NCI-H146 treated with DMSO at 0.1 percent for 48 hours (cell line): ENCODE measurements at regions not wholly inside any gene's neighbourhood (a gene's known extent, or its start where the extent isn't known, plus 50 kb on each side); places are given as distances from the start of the nearest gene placed in this dataset.

ENCODE experiments used
- DNase-seq: peaks from one replicate; lab custom pipeline; 2025; ENCODE audit not compliant: unreplicated experiment; lab: John Stamatoyannopoulos, UW

DNA sequence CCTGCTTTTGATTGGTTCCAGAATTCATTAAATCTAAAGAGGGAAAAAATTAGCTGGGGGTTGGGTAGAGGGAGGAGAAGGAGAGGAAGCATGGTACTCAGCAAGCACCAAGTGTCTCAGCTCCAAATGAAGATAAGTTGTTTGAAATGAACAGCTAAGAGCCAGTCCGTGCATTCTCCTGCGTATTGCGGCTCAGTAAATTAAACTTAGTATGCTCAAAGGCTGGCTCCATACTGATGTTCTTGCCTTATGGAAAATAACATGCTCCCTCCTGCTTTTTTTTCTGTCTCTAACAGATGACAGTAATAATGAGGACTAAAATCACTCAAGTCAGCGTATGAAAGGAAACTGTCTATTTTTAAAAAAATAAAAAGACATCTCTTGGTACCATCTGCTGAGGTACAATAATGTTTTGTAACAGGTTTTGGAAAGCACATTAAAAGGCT is 161.0 kb downstream of the SPATA31D1 start:
- no peak for DNase-seq

- DNase-seq = no peak
Measured at GRCh38 chr9:82152181-82152580, 163.6 kb downstream of the SPATA31D1 start.

DNA sequence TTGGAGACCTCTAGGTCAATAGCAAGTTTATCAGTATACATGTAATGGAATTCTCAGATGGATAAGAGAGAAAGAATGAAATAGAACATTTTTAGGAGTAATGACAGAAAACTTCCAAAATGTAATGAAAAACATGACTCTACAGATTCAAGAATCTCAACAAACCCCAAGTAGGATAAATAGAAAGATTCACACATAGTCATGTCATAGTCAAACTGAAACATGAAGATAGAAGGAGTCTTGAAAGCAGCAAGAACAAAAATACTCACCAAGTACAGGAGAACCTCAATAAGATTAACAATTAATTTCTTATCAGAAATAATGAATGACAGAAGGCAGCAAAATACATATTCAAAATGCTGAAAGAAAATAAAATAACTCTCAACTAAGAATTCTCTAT is 164.5 kb downstream of the SPATA31D1 start:
- DNase-seq = no peak

GRCh38 chr9:82154573-82154972 is 166.0 kb downstream of the SPATA31D1 start:
- DNase-seq = no peak

GRCh38 chr9:82161876-82162275 is 173.3 kb downstream of the SPATA31D1 start:
- DNase-seq = no peak

DNA sequence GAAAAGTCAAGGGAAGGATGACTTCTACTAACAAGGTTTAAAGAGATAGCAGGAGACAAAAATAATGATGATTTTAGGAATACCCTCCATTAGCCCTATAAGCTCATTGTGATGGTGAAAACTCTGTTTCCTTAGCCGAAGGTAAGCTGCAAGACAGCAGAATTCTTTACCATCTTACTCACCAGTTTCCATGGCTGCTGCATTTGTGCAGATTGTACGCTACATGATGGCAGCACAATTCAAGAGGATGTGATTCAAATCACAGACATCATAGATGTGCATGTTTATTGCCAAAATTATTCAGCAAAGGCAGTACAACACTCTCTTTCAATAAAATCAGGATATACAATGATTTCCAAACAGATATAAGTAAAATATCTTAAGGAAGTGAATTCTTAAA is 175.6 kb downstream of the SPATA31D1 start:
- no peak for DNase-seq

GRCh38 chr9:82167296-82167695 is 178.7 kb downstream of the SPATA31D1 start:
- no peak for DNase-seq

DNA sequence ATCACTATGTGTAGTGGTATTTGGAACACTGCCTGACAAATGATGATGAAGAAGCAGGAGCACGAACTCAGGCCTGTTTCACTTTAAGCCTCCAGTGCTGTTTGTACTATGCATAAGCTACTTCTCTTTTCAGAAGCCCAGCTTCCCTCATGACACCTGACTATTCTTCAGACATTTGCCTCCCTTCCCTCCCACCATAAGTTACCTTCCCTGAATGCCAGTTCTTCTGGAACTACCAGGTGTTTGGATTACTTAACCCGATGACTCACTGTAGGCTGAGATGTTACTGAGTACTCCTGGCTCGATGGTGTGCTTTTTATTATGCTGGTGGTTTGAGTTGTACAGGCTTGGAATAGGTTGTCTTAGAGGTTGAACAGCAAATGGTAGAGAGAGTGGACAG is 180.0 kb downstream of the SPATA31D1 start:
- DNase-seq = no peak

- no peak for DNase-seq
Measured at GRCh38 chr9:82170866-82171265, 182.3 kb downstream of the SPATA31D1 start.

- DNase-seq = no peak
Measured at GRCh38 chr9:82171271-82171670, 182.7 kb downstream of the SPATA31D1 start.

DNA sequence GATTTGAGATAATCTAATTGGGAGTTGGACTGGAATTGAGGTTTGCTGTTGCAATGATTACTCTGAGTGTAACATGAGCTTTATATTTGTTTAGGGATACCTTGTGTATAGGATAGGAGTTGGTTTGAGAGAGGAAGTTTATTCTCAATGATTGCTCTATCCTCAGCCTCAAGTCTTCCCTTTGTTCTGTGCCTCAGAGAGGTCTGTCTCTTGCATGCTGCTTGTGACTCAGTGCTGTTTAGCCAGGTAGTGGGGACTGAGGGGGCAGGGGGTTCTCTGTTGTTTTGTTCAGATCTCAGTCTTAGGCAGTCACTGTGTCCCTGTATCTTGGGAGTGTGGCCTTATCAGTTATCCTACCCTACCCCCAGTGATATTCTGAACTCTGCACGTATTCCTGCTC is 192.1 kb downstream of the SPATA31D1 start:
- DNase-seq = no peak

- no peak for DNase-seq
Measured at GRCh38 chr9:82183181-82183860, 194.7 kb downstream of the SPATA31D1 start.

DNA sequence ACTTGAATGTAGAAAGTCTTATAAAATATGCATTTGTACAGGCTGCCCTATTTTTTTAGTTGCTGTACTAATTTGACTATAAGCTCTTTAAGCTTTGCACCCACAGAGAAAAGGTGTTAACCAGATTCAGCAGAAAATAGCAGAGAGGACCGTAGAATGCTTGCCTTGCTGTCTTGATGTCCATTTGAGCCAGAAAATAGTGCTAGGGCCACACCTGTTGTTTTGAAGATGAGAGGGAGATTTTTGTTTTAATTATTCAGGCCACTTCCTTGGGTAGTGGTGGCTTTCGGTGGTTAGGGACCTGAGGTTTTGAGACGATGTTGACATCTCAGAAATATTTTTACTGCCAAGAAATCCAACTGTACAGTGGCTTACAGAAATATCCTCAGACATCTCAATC is 196.0 kb downstream of the SPATA31D1 start:
- DNase-seq = no peak

GRCh38 chr9:82188817-82189216 is 200.2 kb downstream of the SPATA31D1 start:
- DNase-seq = no peak

- DNase-seq = no peak
Measured at GRCh38 chr9:82191082-82191770, 202.7 kb downstream of the SPATA31D1 start.

- no peak for DNase-seq
Measured at GRCh38 chr9:82192211-82192610, 203.6 kb downstream of the SPATA31D1 start.

GRCh38 chr9:82196622-82197441 is 208.3 kb downstream of the SPATA31D1 start:
- DNase-seq = no peak

- DNase-seq = no peak
Measured at GRCh38 chr9:82201196-82201595, 212.6 kb downstream of the SPATA31D1 start.

DNA sequence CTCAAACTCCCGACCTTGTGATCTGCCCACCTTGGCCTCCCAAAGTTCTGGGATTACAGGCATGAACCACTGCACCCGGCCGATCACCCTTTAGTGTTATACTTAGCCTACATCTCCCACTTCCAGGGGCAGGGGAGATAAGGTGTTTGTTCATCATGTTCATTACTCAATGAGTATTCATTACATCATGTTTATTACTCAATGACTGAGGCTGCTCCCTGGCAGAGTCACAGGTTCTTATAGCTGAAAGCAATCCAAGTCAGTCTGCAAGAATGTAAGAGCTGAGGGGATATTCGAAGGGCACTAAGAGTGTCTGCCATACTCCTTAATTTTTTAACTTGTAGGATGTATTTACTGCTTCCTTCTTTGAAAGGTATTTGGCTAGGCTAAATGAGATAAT is 214.2 kb downstream of the SPATA31D1 start:
- DNase-seq = no peak

DNA sequence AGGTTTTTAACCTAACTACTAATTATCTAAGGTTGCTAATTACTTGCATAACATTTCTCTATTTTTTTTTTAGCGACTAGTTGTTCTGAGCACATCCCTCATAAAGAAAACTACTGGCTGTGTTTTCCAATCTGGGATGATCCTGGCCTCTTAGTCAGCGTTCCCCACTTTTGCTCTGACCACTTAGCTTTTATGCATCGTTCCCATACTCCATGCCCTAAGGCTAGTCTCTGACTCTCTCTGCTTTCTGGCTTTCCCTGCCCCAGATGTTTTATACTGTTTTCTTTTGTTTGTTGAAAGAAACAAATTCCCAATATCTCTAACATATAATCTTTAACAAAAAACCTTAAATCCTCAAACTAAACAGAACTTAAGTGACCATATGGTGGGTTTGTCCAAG is 217.9 kb downstream of the SPATA31D1 start:
- no peak for DNase-seq

GRCh38 chr9:82206946-82207345 is 218.4 kb downstream of the SPATA31D1 start:
- DNase-seq = no peak
